ENCODE measurements at regions not wholly inside any gene's neighbourhood (a gene's known extent, or its start where the extent isn't known, plus 50 kb on each side); places are given as distances from the start of the nearest gene placed in this dataset.

DNA sequence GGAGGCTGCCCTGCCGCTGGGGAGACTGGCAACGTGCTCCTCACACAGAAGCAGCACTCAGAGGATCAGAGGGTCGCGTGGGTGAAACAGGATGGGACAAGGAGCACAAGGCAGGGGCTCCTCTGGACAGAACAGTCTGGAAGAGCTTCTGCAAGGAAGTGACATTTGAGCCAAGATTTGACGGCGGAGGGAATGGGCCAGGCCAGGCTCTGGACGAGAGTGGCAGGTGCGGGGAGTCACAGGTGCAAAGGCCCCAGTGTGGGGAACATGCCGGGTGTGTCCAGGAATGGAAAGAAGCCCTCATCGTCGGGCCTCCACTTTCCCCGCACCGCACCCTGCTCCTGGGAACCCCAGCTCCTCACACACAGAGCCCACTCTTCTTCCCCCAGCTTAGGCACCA lies 84.0 kb downstream of the RFLNA start:
- no peaks in the 10 kb centered on the region for H4K20me1 ChIP-seq (ENCODE audit: insufficient read depth)
- H3K9me3 ChIP-seq (ENCODE audit: control insufficient read depth in 1 of 2, insufficient read depth in 1 of 2, low read depth in 1 of 2, low read length in 2 of 2) = no peaks in the 10 kb centered on the region
- H3K36me3 ChIP-seq (ENCODE audit: control insufficient read depth in 1 of 2, insufficient read depth in 2 of 2, low read length in 2 of 2) = peaks cover 2 to 7% of the 10 kb centered on the region in 2 experiments; a peak in 3 of 4 replicates
- no peaks in the 10 kb centered on the region for H3K9me2 ChIP-seq (ENCODE audit: insufficient read depth)
- peaks cover 0 to 8% of the 10 kb centered on the region in 2 experiments; a peak in 2 of 4 replicates for H3K4me1 ChIP-seq (ENCODE audit: control insufficient read depth in 1 of 2, insufficient read depth in 2 of 2, low read length in 2 of 2)
- no peak for ATAC-seq
- no peak overlapping the region for H3K27ac ChIP-seq (ENCODE audit: low read depth, low read length)
- POLR2A ChIA-PET = no interaction called here
- DNase-seq (ENCODE audit: low read depth, low spot score) = no peak
- H3K4me2 ChIP-seq (ENCODE audit: low read length) = no peak overlapping the region
- intact Hi-C loops (cut with micrococcal nuclease) = no loop called here
- TF ChIP-seq RAD21 (IDR thresholded peaks at IDR 0.05; ENCODE audit: low read depth) (no peak), TCF7L2 (IDR thresholded peaks at IDR 0.05; ENCODE audit: borderline replicate concordance, extremely low read depth, insufficient read depth, insufficient read length) (no peak), POLR2A (IDR thresholded peaks at IDR 0.05; ENCODE audit: borderline replicate concordance, extremely low read depth, insufficient read depth, insufficient read length) (no peak), FOSL1 (IDR thresholded peaks at IDR 0.05; ENCODE audit: low read depth) (no peak)
- BruUV-seq (replicated peaks) = no TSS peak
- CTCF ChIA-PET = no interaction called here
- no peak overlapping the region for H3K9ac ChIP-seq (ENCODE audit: low read length)
- no peak overlapping the region for H2AFZ ChIP-seq (ENCODE audit: low read depth, low read length, poor library complexity, severe bottlenecking)
- no peaks in the 10 kb centered on the region for H3K79me2 ChIP-seq (ENCODE audit: insufficient read depth, low read length)
- H3K27me3 ChIP-seq (ENCODE audit: insufficient read depth, low read length) = no peaks in the 10 kb centered on the region
- RAD21 ChIA-PET (ENCODE audit: low non-redundant PET in 1 of 2, low total read pairs in 2 of 2, uncharacterized antibody in 2 of 2, unreplicated experiment in 2 of 2) = no interaction called here
- H3K4me3 ChIP-seq (replicated peaks in 1 of 2; ENCODE audit: low read depth in 1 of 2, low read length in 2 of 2) = no peak overlapping the region

GRCh38 chr12:124377981-124378509 lies 83.2 kb downstream of the RFLNA start:
- Histone ChIP-seq H3K36me3 (ENCODE audit: control insufficient read depth in 1 of 2, insufficient read depth in 2 of 2, low read length in 2 of 2) (peaks cover under 1 to 2% of the 10 kb centered on the region in 2 experiments; a peak in 3 of 4 replicates), H3K9me3 (ENCODE audit: control insufficient read depth in 1 of 2, insufficient read depth in 1 of 2, low read depth in 1 of 2, low read length in 2 of 2) (no peaks in the 10 kb centered on the region), H3K4me2 (ENCODE audit: low read length) (no peak overlapping the region), H3K9ac (ENCODE audit: low read length) (no peak overlapping the region), H3K9me2 (ENCODE audit: insufficient read depth) (no peaks in the 10 kb centered on the region), H2AFZ (ENCODE audit: low read depth, low read length, poor library complexity, severe bottlenecking) (no peak overlapping the region), H4K20me1 (ENCODE audit: insufficient read depth) (no peaks in the 10 kb centered on the region), H3K4me1 (ENCODE audit: control insufficient read depth in 1 of 2, insufficient read depth in 2 of 2, low read length in 2 of 2) (peaks cover 0 to 8% of the 10 kb centered on the region in 2 experiments; a peak in 2 of 4 replicates), H3K27ac (ENCODE audit: low read depth, low read length) (no peak overlapping the region), H3K79me2 (ENCODE audit: insufficient read depth, low read length) (no peaks in the 10 kb centered on the region), H3K4me3 (replicated peaks in 1 of 2; ENCODE audit: low read depth in 1 of 2, low read length in 2 of 2) (no peak overlapping the region), H3K27me3 (ENCODE audit: insufficient read depth, low read length) (no peaks in the 10 kb centered on the region)
- ATAC-seq = no peak
- ChIA-PET RAD21 (ENCODE audit: low non-redundant PET in 1 of 2, low total read pairs in 2 of 2, uncharacterized antibody in 2 of 2, unreplicated experiment in 2 of 2) (no interaction called here), CTCF (no interaction called here), POLR2A (no interaction called here)
- no peak for DNase-seq (ENCODE audit: low read depth, low spot score)
- intact Hi-C loops (cut with micrococcal nuclease) = no loop called here
- BruUV-seq (replicated peaks) = no TSS peak
- TF ChIP-seq SIN3A (IDR thresholded peaks at IDR 0.05; ENCODE audit: low read depth) (no peak), POLR2A (IDR thresholded peaks at IDR 0.05; ENCODE audit: borderline replicate concordance, extremely low read depth, insufficient read depth, insufficient read length) (no peak), FOSL1 (IDR thresholded peaks at IDR 0.05; ENCODE audit: low read depth) (no peak), RAD21 (IDR thresholded peaks at IDR 0.05; ENCODE audit: low read depth) (no peak), EZH2 (IDR thresholded peaks at IDR 0.05) (no peak), POLR2AphosphoS5 (IDR thresholded peaks at IDR 0.05; ENCODE audit: low read depth, low read length) (no peak), EZH2phosphoT487 (IDR thresholded peaks at IDR 0.05; ENCODE audit: borderline replicate concordance) (no peak), CTCF (IDR thresholded peaks at IDR 0.05 in 2 of 3, conservative IDR thresholded peaks at IDR 0.05 in 1 of 3; ENCODE audit: borderline replicate concordance in 1 of 3, insufficient read depth in 1 of 3, low read depth in 2 of 3, low read length in 2 of 3) (no peak), CEBPB (IDR thresholded peaks at IDR 0.05; ENCODE audit: low read depth) (no peak), YY1 (IDR thresholded peaks at IDR 0.05; ENCODE audit: extremely low read depth, insufficient replicate concordance, low read depth, low read length) (no peak), JUND (IDR thresholded peaks at IDR 0.05) (no peak), ATF3 (IDR thresholded peaks at IDR 0.05) (no peak)
- TF ChIP-seq, protein P1, sequence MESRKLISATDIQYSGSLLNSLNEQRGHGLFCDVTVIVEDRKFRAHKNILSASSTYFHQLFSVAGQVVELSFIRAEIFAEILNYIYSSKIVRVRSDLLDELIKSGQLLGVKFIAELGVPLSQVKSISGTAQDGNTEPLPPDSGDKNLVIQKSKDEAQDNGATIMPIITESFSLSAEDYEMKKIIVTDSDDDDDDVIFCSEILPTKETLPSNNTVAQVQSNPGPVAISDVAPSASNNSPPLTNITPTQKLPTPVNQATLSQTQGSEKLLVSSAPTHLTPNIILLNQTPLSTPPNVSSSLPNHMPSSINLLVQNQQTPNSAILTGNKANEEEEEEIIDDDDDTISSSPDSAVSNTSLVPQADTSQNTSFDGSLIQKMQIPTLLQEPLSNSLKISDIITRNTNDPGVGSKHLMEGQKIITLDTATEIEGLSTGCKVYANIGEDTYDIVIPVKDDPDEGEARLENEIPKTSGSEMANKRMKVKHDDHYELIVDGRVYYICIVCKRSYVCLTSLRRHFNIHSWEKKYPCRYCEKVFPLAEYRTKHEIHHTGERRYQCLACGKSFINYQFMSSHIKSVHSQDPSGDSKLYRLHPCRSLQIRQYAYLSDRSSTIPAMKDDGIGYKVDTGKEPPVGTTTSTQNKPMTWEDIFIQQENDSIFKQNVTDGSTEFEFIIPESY (IDR thresholded peaks at IDR 0.05; ENCODE audit: extremely low read depth, insufficient replicate concordance, low read length) = no peak
